ENCODE measurements at regions not wholly inside any gene's neighbourhood (a gene's known extent, or its start where the extent isn't known, plus 50 kb on each side); places are given as distances from the start of the nearest gene placed in this dataset.

DNA sequence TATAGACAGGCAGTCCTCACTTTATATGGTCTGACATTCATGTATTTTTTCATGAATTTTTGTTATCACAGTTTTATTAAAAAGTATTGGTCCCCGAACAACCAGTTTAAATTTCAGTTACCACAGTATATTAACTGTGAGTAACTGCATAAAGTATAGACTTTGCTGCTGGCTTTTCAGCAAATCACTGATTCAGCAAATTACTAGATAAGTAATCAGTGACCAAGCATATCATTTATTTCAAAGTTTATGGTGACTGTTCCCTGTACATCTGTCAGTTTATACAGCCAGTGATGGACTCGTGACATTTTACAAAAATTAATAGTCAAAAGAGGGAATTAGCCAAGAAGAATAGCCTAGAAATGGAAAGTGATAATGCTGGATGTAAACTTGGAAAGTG, 266.7 kb upstream of the CHRM2 start:
- TF ChIP-seq, protein P1, sequence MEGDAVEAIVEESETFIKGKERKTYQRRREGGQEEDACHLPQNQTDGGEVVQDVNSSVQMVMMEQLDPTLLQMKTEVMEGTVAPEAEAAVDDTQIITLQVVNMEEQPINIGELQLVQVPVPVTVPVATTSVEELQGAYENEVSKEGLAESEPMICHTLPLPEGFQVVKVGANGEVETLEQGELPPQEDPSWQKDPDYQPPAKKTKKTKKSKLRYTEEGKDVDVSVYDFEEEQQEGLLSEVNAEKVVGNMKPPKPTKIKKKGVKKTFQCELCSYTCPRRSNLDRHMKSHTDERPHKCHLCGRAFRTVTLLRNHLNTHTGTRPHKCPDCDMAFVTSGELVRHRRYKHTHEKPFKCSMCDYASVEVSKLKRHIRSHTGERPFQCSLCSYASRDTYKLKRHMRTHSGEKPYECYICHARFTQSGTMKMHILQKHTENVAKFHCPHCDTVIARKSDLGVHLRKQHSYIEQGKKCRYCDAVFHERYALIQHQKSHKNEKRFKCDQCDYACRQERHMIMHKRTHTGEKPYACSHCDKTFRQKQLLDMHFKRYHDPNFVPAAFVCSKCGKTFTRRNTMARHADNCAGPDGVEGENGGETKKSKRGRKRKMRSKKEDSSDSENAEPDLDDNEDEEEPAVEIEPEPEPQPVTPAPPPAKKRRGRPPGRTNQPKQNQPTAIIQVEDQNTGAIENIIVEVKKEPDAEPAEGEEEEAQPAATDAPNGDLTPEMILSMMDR (IDR thresholded peaks at IDR 0.05 in 4 of 5, conservative IDR thresholded peaks at IDR 0.05 in 1 of 5): no peak
- no peak for TF ChIP-seq POLR2A (IDR thresholded peaks at IDR 0.05)

Data from gastrocnemius medialis (tissue), 4 donors.